Endothelial cell of umbilical vein (primary cell): ENCODE measurements at regions not wholly inside any gene's neighbourhood (a gene's known extent, or its start where the extent isn't known, plus 50 kb on each side); places are given as distances from the start of the nearest gene placed in this dataset.

Experiments
- EZH2 ChIP-seq: IDR thresholded peaks from 2 replicates; pipeline ENCODE4 v1.6.1; 2012; ENCODE audit warnings: borderline replicate concordance, low read depth, mild to moderate bottlenecking, moderate library complexity, low read length, inconsistent platforms; ENCODE audit not compliant: severe bottlenecking
- POLR2A ChIP-seq: IDR thresholded peaks from 2 replicates; pipeline ENCODE4 v1.6.1; 2012; ENCODE audit warnings: low read depth, mild to moderate bottlenecking, control low read depth, low read length
- TF ChIP-seq, protein P1 (sequence below), 2 donors: IDR thresholded peaks; 1 replicate in 1 of 2; 2 replicates in 1 of 2; pipeline ENCODE4 v1.5.1; 2011; ENCODE audit warnings: low read length in 2 of 2, mild to moderate bottlenecking in 2 of 2, moderate library complexity in 2 of 2, control low read depth in 1 of 2, inconsistent platforms in 1 of 2, low read depth in 1 of 2; ENCODE audit not compliant: insufficient read depth in 1 of 2; ENCODE audit errors: extremely low read depth in 1 of 2
- TF ChIP-seq, protein P2 (sequence below): IDR thresholded peaks from 2 replicates; pipeline ENCODE4 v1.6.1; 2011; ENCODE audit not compliant: insufficient read depth, insufficient read length

GRCh38 chr15:35909414-35909813 lies 363.4 kb upstream of the DPH6 start:
- TF ChIP-seq, protein P1, sequence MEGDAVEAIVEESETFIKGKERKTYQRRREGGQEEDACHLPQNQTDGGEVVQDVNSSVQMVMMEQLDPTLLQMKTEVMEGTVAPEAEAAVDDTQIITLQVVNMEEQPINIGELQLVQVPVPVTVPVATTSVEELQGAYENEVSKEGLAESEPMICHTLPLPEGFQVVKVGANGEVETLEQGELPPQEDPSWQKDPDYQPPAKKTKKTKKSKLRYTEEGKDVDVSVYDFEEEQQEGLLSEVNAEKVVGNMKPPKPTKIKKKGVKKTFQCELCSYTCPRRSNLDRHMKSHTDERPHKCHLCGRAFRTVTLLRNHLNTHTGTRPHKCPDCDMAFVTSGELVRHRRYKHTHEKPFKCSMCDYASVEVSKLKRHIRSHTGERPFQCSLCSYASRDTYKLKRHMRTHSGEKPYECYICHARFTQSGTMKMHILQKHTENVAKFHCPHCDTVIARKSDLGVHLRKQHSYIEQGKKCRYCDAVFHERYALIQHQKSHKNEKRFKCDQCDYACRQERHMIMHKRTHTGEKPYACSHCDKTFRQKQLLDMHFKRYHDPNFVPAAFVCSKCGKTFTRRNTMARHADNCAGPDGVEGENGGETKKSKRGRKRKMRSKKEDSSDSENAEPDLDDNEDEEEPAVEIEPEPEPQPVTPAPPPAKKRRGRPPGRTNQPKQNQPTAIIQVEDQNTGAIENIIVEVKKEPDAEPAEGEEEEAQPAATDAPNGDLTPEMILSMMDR (IDR thresholded peaks at IDR 0.05; ENCODE audit: extremely low read depth in 1 of 2, insufficient read depth in 1 of 2, low read depth in 1 of 2, low read length in 2 of 2): no peak
- TF ChIP-seq, protein P2, sequence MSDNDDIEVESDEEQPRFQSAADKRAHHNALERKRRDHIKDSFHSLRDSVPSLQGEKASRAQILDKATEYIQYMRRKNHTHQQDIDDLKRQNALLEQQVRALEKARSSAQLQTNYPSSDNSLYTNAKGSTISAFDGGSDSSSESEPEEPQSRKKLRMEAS: no peak
- TF ChIP-seq POLR2A (no peak), EZH2 (no peak)
